ENCODE measurements at regions not wholly inside any gene's neighbourhood (a gene's known extent, or its start where the extent isn't known, plus 50 kb on each side); places are given as distances from the start of the nearest gene placed in this dataset.

DNA sequence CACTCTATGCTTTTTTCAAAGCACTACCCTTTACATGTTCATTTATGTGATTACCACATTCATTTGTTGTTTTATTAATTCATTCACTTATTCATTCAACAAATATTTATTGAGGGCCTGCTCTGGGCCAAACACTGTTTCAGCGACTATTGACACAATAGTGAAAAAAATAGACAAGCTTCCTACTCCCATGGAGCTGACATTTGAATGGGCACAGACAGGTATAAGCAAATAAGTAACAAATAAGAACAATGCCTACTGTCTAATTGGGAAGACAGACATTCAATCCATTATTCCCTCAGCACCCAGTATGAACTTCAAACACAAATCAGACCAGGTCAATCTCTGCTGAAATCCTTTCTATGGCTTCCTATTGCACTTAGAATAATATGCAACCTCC lies 156.9 kb upstream of the NR3C1 start:
- Histone ChIP-seq H3K9ac (replicated peaks in 1 of 4; ENCODE audit: extremely low read depth in 1 of 4, low read depth in 3 of 4, low read length in 3 of 4) (no peak overlapping the region), H4K5ac (ENCODE audit: insufficient read length, low read depth, low read length) (no peak overlapping the region), H3K4me3 (ENCODE audit: extremely low read depth in 1 of 4, insufficient read depth in 2 of 4, low read depth in 3 of 4, low read length in 4 of 4) (no peak overlapping the region), H3K4me2 (ENCODE audit: insufficient read depth in 1 of 2, low read depth in 2 of 2, low read length in 2 of 2) (no peak overlapping the region), H3K79me1 (ENCODE audit: low read depth, low read length) (no peaks in the 10 kb centered on the region), H2BK5ac (ENCODE audit: low read depth, low read length) (no peak overlapping the region), H2BK20ac (ENCODE audit: low read length) (no peak overlapping the region), H2AFZ (ENCODE audit: low read length) (no peak overlapping the region), H3K9me3 (ENCODE audit: insufficient read depth in 2 of 2, low read depth in 1 of 2, low read length in 1 of 2) (no peaks in the 10 kb centered on the region), H2AK5ac (ENCODE audit: low read depth, low read length) (no peak overlapping the region), H4K8ac (ENCODE audit: extremely low read depth, insufficient read depth, low read length) (no peak overlapping the region), H4K91ac (replicated peaks; ENCODE audit: insufficient read length, low read length) (no peak overlapping the region), H3K56ac (replicated peaks; ENCODE audit: insufficient read length, low read depth, low read length) (no peak overlapping the region), H3K79me2 (ENCODE audit: control insufficient read depth in 1 of 2, insufficient read depth in 2 of 2, low read length in 2 of 2) (no peaks in the 10 kb centered on the region), H4K20me1 (replicated peaks in 1 of 2; ENCODE audit: control insufficient read depth in 1 of 2, insufficient read depth in 2 of 2, low read length in 2 of 2) (no peaks in the 10 kb centered on the region), H3K27ac (ENCODE audit: low read depth, low read length) (no peak overlapping the region), H3K23ac (ENCODE audit: insufficient read length) (no peak overlapping the region), H2BK12ac (ENCODE audit: low read depth, low read length) (no peak overlapping the region), H2BK120ac (replicated peaks; ENCODE audit: low read depth, low read length) (no peak overlapping the region), H3K4me1 (replicated peaks in 1 of 4; ENCODE audit: control insufficient read depth in 3 of 4, insufficient read depth in 4 of 4, low read length in 3 of 4) (peaks cover 0 to 4% (median 2%) of the 10 kb centered on the region in 4 experiments; a peak in 2 of 7 replicates), H3K27me3 (replicated peaks in 1 of 4; ENCODE audit: control insufficient read depth in 3 of 4, extremely low read depth in 1 of 4, insufficient read depth in 3 of 4, low read length in 3 of 4) (no peaks in the 10 kb centered on the region), H3K36me3 (ENCODE audit: control insufficient read depth in 2 of 4, insufficient read depth in 4 of 4, low read length in 3 of 4) (no peaks in the 10 kb centered on the region), H3K4ac (replicated peaks; ENCODE audit: insufficient read length, low read depth, low read length) (no peak overlapping the region), H3K14ac (ENCODE audit: insufficient read length) (no peak overlapping the region), H3K23me2 (ENCODE audit: low read depth, low read length) (no peaks in the 10 kb centered on the region), H2BK15ac (ENCODE audit: low read length) (no peak overlapping the region), H3K18ac (ENCODE audit: extremely low read depth, low read length) (no peak overlapping the region)
- DNase-seq (ENCODE audit: low read depth in 1 of 2, low spot score in 2 of 2) (no peak), FAIRE-seq (no peak)
- TF ChIP-seq EZH2 (IDR thresholded peaks at IDR 0.05; ENCODE audit: low read depth, low read length, severe bottlenecking) (no peak), KDM5A (IDR thresholded peaks at IDR 0.05; ENCODE audit: low read length) (no peak), FOSL1 (IDR thresholded peaks at IDR 0.05; ENCODE audit: insufficient read depth, low read depth, low read length) (no peak), CBX8 (IDR thresholded peaks at IDR 0.05; ENCODE audit: borderline replicate concordance, low read depth, low read length) (no peak), RAD21 (IDR thresholded peaks at IDR 0.05 in 1 of 2, conservative IDR thresholded peaks at IDR 0.05 in 1 of 2; ENCODE audit: low read depth in 2 of 2, low read length in 2 of 2) (no peak), SIN3A (conservative IDR thresholded peaks at IDR 0.05 in 1 of 2, IDR thresholded peaks at IDR 0.05 in 1 of 2; ENCODE audit: low read depth in 1 of 2, low read length in 2 of 2) (no peak), SP2 (IDR thresholded peaks at IDR 0.05; ENCODE audit: low read length) (no peak), RBBP5 (IDR thresholded peaks at IDR 0.05; ENCODE audit: borderline replicate concordance, low read depth, low read length) (no peak), CHD1 (IDR thresholded peaks at IDR 0.05; ENCODE audit: low read depth, low read length) (no peak), BRCA1 (IDR thresholded peaks at IDR 0.05; ENCODE audit: low read depth, low read length) (no peak), PHF8 (conservative IDR thresholded peaks at IDR 0.05; ENCODE audit: low read depth, low read length) (no peak)
- TF ChIP-seq, protein P1, sequence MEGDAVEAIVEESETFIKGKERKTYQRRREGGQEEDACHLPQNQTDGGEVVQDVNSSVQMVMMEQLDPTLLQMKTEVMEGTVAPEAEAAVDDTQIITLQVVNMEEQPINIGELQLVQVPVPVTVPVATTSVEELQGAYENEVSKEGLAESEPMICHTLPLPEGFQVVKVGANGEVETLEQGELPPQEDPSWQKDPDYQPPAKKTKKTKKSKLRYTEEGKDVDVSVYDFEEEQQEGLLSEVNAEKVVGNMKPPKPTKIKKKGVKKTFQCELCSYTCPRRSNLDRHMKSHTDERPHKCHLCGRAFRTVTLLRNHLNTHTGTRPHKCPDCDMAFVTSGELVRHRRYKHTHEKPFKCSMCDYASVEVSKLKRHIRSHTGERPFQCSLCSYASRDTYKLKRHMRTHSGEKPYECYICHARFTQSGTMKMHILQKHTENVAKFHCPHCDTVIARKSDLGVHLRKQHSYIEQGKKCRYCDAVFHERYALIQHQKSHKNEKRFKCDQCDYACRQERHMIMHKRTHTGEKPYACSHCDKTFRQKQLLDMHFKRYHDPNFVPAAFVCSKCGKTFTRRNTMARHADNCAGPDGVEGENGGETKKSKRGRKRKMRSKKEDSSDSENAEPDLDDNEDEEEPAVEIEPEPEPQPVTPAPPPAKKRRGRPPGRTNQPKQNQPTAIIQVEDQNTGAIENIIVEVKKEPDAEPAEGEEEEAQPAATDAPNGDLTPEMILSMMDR (IDR thresholded peaks at IDR 0.05; ENCODE audit: control extremely low read depth in 1 of 3, insufficient read depth in 1 of 3, low read depth in 1 of 3, low read length in 3 of 3), result no peak
- ChIA-PET CTCF (ENCODE audit: partially characterized antibody) (interaction anchor here (0.7 kb wide), 1 partner anchor 557 kb away, joined by 3 read pairs; no protein-coding TSS in a partner anchor), POLR2A (ENCODE audit: partially characterized antibody) (no interaction called here)
- 95% methylated on average over 1 of the region's 1 CpG; no CpG with 5 or more reads in 1 of the 2 experiments for WGBS, 2 experiments (ENCODE audit: extremely low coverage in 1 of 2, insufficient coverage in 1 of 2, insufficient read length in 1 of 2, insufficient replicate concordance in 2 of 2, low coverage in 1 of 2, low lambda C conversion rate in 2 of 2, missing lambda C conversion rate in 1 of 2)
